ENCODE measurements at regions not wholly inside any gene's neighbourhood (a gene's known extent, or its start where the extent isn't known, plus 50 kb on each side); places are given as distances from the start of the nearest gene placed in this dataset.

- Histone ChIP-seq H3K4me2 (ENCODE audit: low read length) (no peak overlapping the region), H3F3A (ENCODE audit: control insufficient read depth, insufficient read depth) (no peaks in the 10 kb centered on the region), H3K79me2 (ENCODE audit: control insufficient read depth, low read length) (no peaks in the 10 kb centered on the region), H3K4me3 (ENCODE audit: low read length) (no peak overlapping the region), H3K36me3 (ENCODE audit: control insufficient read depth, low read length) (no peaks in the 10 kb centered on the region), H3K27ac (ENCODE audit: low read depth, low read length) (no peak overlapping the region), H3K9me3 (ENCODE audit: control insufficient read depth, insufficient read depth, low read length) (no peaks in the 10 kb centered on the region), H3K27me3 (ENCODE audit: control insufficient read depth, low read length) (no peaks in the 10 kb centered on the region), H3K9me2 (replicated peaks; ENCODE audit: control insufficient read depth, low read length) (no peaks in the 10 kb centered on the region), H4K20me1 (ENCODE audit: control insufficient read depth, insufficient read depth, low read depth, low read length) (no peaks in the 10 kb centered on the region), H3K4me1 (ENCODE audit: control insufficient read depth, low read length) (no peaks in the 10 kb centered on the region)
- TF ChIP-seq CTCF (IDR thresholded peaks at IDR 0.05; ENCODE audit: low read depth, low read length, poor library complexity, severe bottlenecking) (no peak), EZH2phosphoT487 (IDR thresholded peaks at IDR 0.05; ENCODE audit: borderline replicate concordance, low read length) (no peak)
Measured at GRCh38 chr10:9081961-9082360, 1027.5 kb downstream of the GATA3 start.

- no peaks in the 10 kb centered on the region for H3F3A ChIP-seq (ENCODE audit: control insufficient read depth, insufficient read depth)
- no peaks in the 10 kb centered on the region for H3K27me3 ChIP-seq (ENCODE audit: control insufficient read depth, low read length)
- H4K20me1 ChIP-seq (ENCODE audit: control insufficient read depth, insufficient read depth, low read depth, low read length): no peaks in the 10 kb centered on the region
- H3K79me2 ChIP-seq (ENCODE audit: control insufficient read depth, low read length): no peaks in the 10 kb centered on the region
- no peak overlapping the region for H3K4me3 ChIP-seq (ENCODE audit: low read length)
- no peak overlapping the region for H3K27ac ChIP-seq (ENCODE audit: low read depth, low read length)
- H3K4me2 ChIP-seq (ENCODE audit: low read length): no peak overlapping the region
- TF ChIP-seq EZH2phosphoT487 (IDR thresholded peaks at IDR 0.05; ENCODE audit: borderline replicate concordance, low read length) (no peak), CTCF (IDR thresholded peaks at IDR 0.05; ENCODE audit: low read depth, low read length, poor library complexity, severe bottlenecking) (no peak)
- H3K4me1 ChIP-seq (ENCODE audit: control insufficient read depth, low read length): no peaks in the 10 kb centered on the region
- no peaks in the 10 kb centered on the region for H3K36me3 ChIP-seq (ENCODE audit: control insufficient read depth, low read length)
- H3K9me2 ChIP-seq (replicated peaks; ENCODE audit: control insufficient read depth, low read length): no peaks in the 10 kb centered on the region
- H3K9me3 ChIP-seq (ENCODE audit: control insufficient read depth, insufficient read depth, low read length): no peaks in the 10 kb centered on the region
Measured at GRCh38 chr10:9091530-9092093, 1037.1 kb downstream of the GATA3 start.

- Histone ChIP-seq H3K4me3 (ENCODE audit: low read length) (no peak overlapping the region), H3K4me2 (ENCODE audit: low read length) (no peak overlapping the region), H3K27ac (ENCODE audit: low read depth, low read length) (no peak overlapping the region), H3K4me1 (ENCODE audit: control insufficient read depth, low read length) (no peaks in the 10 kb centered on the region), H3F3A (ENCODE audit: control insufficient read depth, insufficient read depth) (no peaks in the 10 kb centered on the region), H3K79me2 (ENCODE audit: control insufficient read depth, low read length) (no peaks in the 10 kb centered on the region), H4K20me1 (ENCODE audit: control insufficient read depth, insufficient read depth, low read depth, low read length) (no peaks in the 10 kb centered on the region), H3K9me2 (replicated peaks; ENCODE audit: control insufficient read depth, low read length) (no peaks in the 10 kb centered on the region; the same call in 1 of the 2 replicates), H3K27me3 (ENCODE audit: control insufficient read depth, low read length) (no peaks in the 10 kb centered on the region), H3K36me3 (ENCODE audit: control insufficient read depth, low read length) (no peaks in the 10 kb centered on the region), H3K9me3 (ENCODE audit: control insufficient read depth, insufficient read depth, low read length) (no peaks in the 10 kb centered on the region)
- TF ChIP-seq CTCF (IDR thresholded peaks at IDR 0.05; ENCODE audit: low read depth, low read length, poor library complexity, severe bottlenecking) (no peak), EZH2phosphoT487 (IDR thresholded peaks at IDR 0.05; ENCODE audit: borderline replicate concordance, low read length) (no peak)
Measured at GRCh38 chr10:9096288-9096687, 1041.8 kb downstream of the GATA3 start.

Measured in DOHH2 (cell line).